Suprapubic skin (tissue), 4 donors: ENCODE measurements at regions not wholly inside any gene's neighbourhood (a gene's known extent, or its start where the extent isn't known, plus 50 kb on each side); places are given as distances from the start of the nearest gene placed in this dataset.

Experiments
- DNase-seq, 2 donors: peaks; one replicate each; pipeline ENCODE4 v3.0.0-alpha.2; 2019; ENCODE audit warnings: low spot score in 2 of 2
- H3K27ac ChIP-seq: fragments of 200-600 bp; sonication (generic); one replicate; pipeline ENCODE4 v1.5.1; 2019
- H3K27me3 ChIP-seq: fragments of 200-600 bp; sonication (generic); one replicate; pipeline ENCODE4 v1.5.1; 2019
- H3K36me3 ChIP-seq: fragments of 200-600 bp; sonication (generic); one replicate; pipeline ENCODE4 v1.5.1; 2019
- H3K4me1 ChIP-seq: fragments of 200-600 bp; sonication (generic); one replicate; pipeline ENCODE4 v1.5.1; 2019
- H3K4me3 ChIP-seq: fragments of 200-600 bp; sonication (generic); one replicate; pipeline ENCODE4 v1.5.1; 2019; ENCODE audit warnings: mild to moderate bottlenecking
- H3K9me3 ChIP-seq: fragments of 200-600 bp; sonication (generic); one replicate; pipeline ENCODE4 v1.5.1; 2019
- EP300 ChIP-seq: sonication (generic); formaldehyde crosslinking; IDR thresholded peaks from one replicate; pipeline ENCODE4 v1.6.1; 2017; ENCODE audit warnings: antibody characterized with exemption
- POLR2A ChIP-seq, 2 donors: fragments of 450-650 bp; IDR thresholded peaks; one replicate each; pipeline ENCODE4 v1.6.1; 2017; ENCODE audit warnings: antibody characterized with exemption in 2 of 2, mild to moderate bottlenecking in 2 of 2, moderate library complexity in 2 of 2
- POLR2AphosphoS5 ChIP-seq, 3 donors: sonication (generic); formaldehyde crosslinking; IDR thresholded peaks; one replicate each; pipeline ENCODE4 v1.6.1; 2017; ENCODE audit warnings: antibody characterized with exemption in 3 of 3
- WGBS: methylation state at CpG from one replicate; pipeline ENCODE4 v1.1.5; 2018; 5-methylcytosine and 5-hydroxymethylcytosine counted together
- TF ChIP-seq, protein P1 (sequence below), 2 donors: fragments of 200-600 bp in 1 of 2; fragments of 450-650 bp in 1 of 2; sonication (generic) in 1 of 2; IDR thresholded peaks; one replicate each; pipeline ENCODE4 v1.5.1; 2016 to 2019; ENCODE audit warnings: antibody characterized with exemption in 2 of 2, mild to moderate bottlenecking in 1 of 2, moderate library complexity in 1 of 2

DNA sequence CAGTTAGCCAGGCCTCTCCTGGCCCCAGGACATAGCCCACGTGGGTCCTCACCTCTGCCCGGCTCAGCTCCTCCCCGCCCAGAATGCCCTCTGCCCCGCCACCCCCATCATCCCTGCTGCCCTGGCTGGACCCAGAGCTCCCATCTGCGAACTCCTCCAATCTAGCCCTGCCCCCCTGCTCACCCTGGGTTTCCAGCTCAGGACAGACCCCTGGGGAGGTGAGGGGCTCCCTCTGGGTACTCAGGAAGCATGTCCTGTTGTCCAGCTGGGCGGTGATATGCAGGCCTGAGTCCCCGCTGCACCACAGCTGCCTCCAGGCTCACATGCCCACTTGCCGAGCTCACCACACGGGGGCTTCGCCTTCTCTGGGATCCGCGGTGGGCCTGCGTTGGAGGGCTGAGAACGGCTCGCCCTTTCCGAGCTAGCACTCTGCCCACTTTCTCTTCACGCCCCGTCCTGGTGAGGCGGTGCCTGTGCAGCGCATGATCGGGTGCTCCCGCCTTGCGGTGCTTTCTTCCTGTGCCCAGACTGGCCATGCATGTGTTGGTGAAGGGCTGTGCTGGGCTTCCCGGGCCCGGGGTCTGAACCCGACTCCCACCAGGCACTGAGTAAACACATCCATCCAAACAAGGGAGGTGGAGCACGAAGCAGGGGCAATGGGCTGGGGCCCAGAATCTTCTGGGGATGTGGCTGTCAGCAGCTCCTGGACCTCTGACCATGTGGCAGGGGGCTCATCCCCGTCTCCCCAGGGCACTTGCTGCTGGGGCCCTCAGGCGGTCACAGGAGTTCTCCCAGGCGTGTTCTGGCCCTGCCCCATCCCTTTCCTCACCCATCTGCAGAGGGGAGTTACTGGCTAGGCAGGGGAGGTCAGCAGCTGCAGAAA, 74.3 kb downstream of the RGS12 start:
- Histone ChIP-seq H3K4me3 (no peak overlapping the region), H3K27me3 (no peaks in the 10 kb centered on the region), H3K4me1 (peaks cover 27% of the 10 kb centered on the region), H3K36me3 (no peaks in the 10 kb centered on the region), H3K9me3 (no peaks in the 10 kb centered on the region), H3K27ac (no peak overlapping the region)
- DNase-seq, result no peak
- TF ChIP-seq POLR2A (IDR thresholded peaks at IDR 0.05) (no peak), EP300 (no peak), POLR2AphosphoS5 (IDR thresholded peaks at IDR 0.05) (no peak)
- TF ChIP-seq, protein P1, sequence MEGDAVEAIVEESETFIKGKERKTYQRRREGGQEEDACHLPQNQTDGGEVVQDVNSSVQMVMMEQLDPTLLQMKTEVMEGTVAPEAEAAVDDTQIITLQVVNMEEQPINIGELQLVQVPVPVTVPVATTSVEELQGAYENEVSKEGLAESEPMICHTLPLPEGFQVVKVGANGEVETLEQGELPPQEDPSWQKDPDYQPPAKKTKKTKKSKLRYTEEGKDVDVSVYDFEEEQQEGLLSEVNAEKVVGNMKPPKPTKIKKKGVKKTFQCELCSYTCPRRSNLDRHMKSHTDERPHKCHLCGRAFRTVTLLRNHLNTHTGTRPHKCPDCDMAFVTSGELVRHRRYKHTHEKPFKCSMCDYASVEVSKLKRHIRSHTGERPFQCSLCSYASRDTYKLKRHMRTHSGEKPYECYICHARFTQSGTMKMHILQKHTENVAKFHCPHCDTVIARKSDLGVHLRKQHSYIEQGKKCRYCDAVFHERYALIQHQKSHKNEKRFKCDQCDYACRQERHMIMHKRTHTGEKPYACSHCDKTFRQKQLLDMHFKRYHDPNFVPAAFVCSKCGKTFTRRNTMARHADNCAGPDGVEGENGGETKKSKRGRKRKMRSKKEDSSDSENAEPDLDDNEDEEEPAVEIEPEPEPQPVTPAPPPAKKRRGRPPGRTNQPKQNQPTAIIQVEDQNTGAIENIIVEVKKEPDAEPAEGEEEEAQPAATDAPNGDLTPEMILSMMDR (IDR thresholded peaks at IDR 0.05), result no peak
- WGBS, result 97% methylated on average over 5 of the region's 30 CpGs

DNA sequence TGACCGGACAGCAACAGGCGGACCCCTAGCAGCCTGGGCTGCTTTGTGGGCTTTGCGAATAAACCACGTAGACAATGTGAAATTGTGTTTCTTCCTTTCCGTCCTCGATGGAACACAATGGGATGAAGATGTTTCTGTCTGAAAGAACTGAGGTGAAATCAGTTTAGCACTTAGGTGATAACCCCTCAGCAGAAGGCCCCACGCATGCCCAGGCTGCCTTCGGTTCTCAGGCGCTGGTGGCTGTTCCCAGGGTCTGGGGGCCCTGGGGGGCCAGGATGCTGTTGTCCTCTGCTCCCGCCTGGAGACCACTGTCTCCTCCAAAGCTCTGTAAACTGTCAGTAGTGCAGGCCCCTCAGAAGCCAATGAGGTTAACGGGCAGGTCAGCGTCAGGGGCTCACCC, 73.9 kb upstream of the HGFAC start:
- WGBS, result 99% methylated on average over 9 of the region's 12 CpGs
- Histone ChIP-seq H3K9me3 (no peaks in the 10 kb centered on the region), H3K36me3 (no peaks in the 10 kb centered on the region), H3K27me3 (no peaks in the 10 kb centered on the region), H3K4me3 (no peak overlapping the region), H3K4me1 (peaks cover 27% of the 10 kb centered on the region), H3K27ac (no peak overlapping the region)
- no peak for DNase-seq
- no peak for TF ChIP-seq EP300

DNA sequence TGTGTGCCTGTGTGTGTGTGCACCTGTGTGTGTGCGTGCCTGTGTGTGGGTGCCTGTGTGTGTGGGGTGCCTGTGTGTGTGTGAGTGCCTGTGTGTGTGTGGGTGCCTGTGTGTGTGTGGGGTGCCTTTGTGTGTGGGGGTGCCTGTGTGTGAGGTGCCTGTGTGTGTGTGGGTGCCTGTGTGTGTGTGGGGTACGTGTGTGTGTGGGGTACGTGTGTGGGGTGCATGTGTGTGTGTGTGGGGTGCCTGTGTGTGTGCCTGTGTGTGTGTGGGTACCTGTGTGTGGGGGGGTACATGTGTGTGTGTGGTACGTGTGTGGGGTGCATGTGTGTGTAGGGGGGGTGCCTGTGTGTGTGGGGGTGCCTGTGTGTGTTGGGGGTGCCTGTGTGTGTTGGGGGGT, 73.4 kb upstream of the HGFAC start:
- no peaks in the 10 kb centered on the region for H3K36me3 ChIP-seq
- H3K4me3 ChIP-seq, result no peak overlapping the region
- no peak for DNase-seq
- H3K9me3 ChIP-seq, result no peaks in the 10 kb centered on the region
- WGBS, result 91% methylated on average over 3 of the region's 4 CpGs
- H3K27me3 ChIP-seq, result no peaks in the 10 kb centered on the region
- peaks cover 31% of the 10 kb centered on the region for H3K4me1 ChIP-seq
- H3K27ac ChIP-seq, result no peak overlapping the region
- no peak for TF ChIP-seq EP300
- TF ChIP-seq POLR2A (IDR thresholded peaks at IDR 0.05), result no peak
- TF ChIP-seq POLR2AphosphoS5 (IDR thresholded peaks at IDR 0.05), result no peak
- TF ChIP-seq, protein P1 (IDR thresholded peaks at IDR 0.05), result no peak

- no peaks in the 10 kb centered on the region for H3K9me3 ChIP-seq
- H3K27me3 ChIP-seq, result no peaks in the 10 kb centered on the region
- H3K36me3 ChIP-seq, result no peaks in the 10 kb centered on the region
- no peak overlapping the region for H3K27ac ChIP-seq
- TF ChIP-seq EP300 (no peak), POLR2AphosphoS5 (IDR thresholded peaks at IDR 0.05) (no peak), POLR2A (IDR thresholded peaks at IDR 0.05) (no peak)
- TF ChIP-seq, protein P1 (IDR thresholded peaks at IDR 0.05), result no peak
- WGBS, result 19% methylated on average over 9 of the region's 20 CpGs
- DNase-seq, result no peak
- H3K4me3 ChIP-seq, result peak overlapping the region; percentile 15
- H3K4me1 ChIP-seq, result peaks cover 34% of the 10 kb centered on the region
These were observed 72.7 kb upstream of the HGFAC start for GRCh38 chr4:3368841-3369760.

DNA sequence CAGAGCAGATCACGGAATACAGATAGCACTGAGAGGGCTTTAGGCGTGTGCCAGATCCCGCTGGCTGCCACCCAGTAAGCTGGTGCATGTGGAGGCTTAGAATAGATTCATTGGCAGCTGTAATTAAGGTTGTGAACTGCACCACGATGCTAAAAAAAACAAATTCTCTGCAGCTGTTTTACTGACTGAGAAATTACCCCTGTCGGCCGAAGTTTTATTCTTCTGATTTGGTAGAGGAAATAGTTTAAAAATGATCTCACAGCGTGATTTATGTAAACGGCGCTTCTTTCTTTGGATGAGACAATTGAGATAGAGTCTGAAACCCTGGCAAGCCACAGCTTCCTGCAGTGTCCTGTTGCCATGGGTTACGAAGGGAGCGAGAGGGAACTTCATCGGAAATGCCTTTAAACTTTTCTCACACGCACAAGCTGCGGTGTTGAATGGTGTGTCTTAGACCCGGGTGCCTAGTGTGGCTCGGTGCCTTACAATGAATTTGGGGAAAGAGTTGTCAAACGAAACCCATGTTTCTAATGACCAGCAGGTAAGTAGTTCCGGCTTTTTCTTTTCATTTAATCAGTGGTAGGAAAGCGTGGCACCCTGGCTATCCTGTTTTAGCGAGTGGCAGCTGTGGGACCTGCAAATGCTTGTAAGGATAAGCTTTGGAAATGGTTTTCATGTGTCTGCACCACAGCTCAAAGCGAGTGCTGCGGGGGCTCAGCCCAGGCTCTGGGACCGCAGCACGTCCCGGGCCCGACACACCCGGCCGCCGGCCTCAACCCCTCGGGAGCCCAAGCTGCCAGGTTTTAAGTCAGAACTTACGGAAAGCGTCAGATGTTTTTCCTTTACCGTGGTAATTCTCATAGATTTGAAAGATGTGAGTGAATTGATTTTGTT, 71.7 kb upstream of the HGFAC start:
- no peak overlapping the region for H3K27ac ChIP-seq

More for the DNA sequence above, 71.7 kb upstream of the HGFAC start:
- DNase-seq, result no peak
- H3K36me3 ChIP-seq, result no peaks in the 10 kb centered on the region
- H3K4me1 ChIP-seq, result peaks cover 34% of the 10 kb centered on the region
- TF ChIP-seq POLR2AphosphoS5 (IDR thresholded peaks at IDR 0.05) (no peak), POLR2A (IDR thresholded peaks at IDR 0.05) (no peak), EP300 (no peak)
- TF ChIP-seq, protein P1 (IDR thresholded peaks at IDR 0.05), result no peak
- no peaks in the 10 kb centered on the region for H3K9me3 ChIP-seq
- H3K4me3 ChIP-seq, result peak overlapping the region; percentile 15
- no peaks in the 10 kb centered on the region for H3K27me3 ChIP-seq
- WGBS, result 30% methylated on average over 33 of the region's 33 CpGs
